ENCODE measurements at regions not wholly inside any gene's neighbourhood (a gene's known extent, or its start where the extent isn't known, plus 50 kb on each side); places are given as distances from the start of the nearest gene placed in this dataset.
A peak's percentile ranks its signal among the peaks of the same experiment; 100 is the strongest.

GRCh38 chr6:170040115-170040500 is 250.8 kb downstream of the DLL1 start:
- DNase-seq, result no peak

GRCh38 chr6:170039156-170040114 is 251.4 kb downstream of the DLL1 start:
- no peak for DNase-seq

GRCh38 chr6:170038708-170039107 is 252.2 kb downstream of the DLL1 start:
- no peak for DNase-seq

- no peak for DNase-seq
Observed at GRCh38 chr6:170038251-170038650, 252.6 kb downstream of the DLL1 start.

- no peak for DNase-seq
Observed at GRCh38 chr6:170037541-170038250, 253.2 kb downstream of the DLL1 start.

GRCh38 chr6:170036916-170037315 is 254.0 kb downstream of the DLL1 start:
- DNase-seq, result peak; percentile 31 to 57 (median 54)

GRCh38 chr6:170036367-170036766 is 254.5 kb downstream of the DLL1 start:
- DNase-seq, result peak in 3 of 4 experiments; percentile 23 to 36 (median 35)

- no peak for DNase-seq
Observed at GRCh38 chr6:170035901-170036304, 255.0 kb downstream of the DLL1 start.

- peak in 3 of 4 experiments; percentile 43 to 72 (median 68) for DNase-seq
Observed at GRCh38 chr6:170035044-170035443, 255.8 kb downstream of the DLL1 start.

GRCh38 chr6:170034294-170034693 is 256.6 kb downstream of the DLL1 start:
- DNase-seq, result no peak

- no peak for DNase-seq
Observed at GRCh38 chr6:170033666-170034065, 257.2 kb downstream of the DLL1 start.

GRCh38 chr6:170032706-170033309 is 258.1 kb downstream of the DLL1 start:
- no peak for DNase-seq

- no peak for DNase-seq
Observed at GRCh38 chr6:170032197-170032596, 258.7 kb downstream of the DLL1 start.

GRCh38 chr6:170031684-170032121 is 259.2 kb downstream of the DLL1 start:
- DNase-seq, result no peak

GRCh38 chr6:170030821-170031471 is 259.9 kb downstream of the DLL1 start:
- DNase-seq, result no peak

- no peak for DNase-seq
Observed at GRCh38 chr6:170030284-170030815, 260.5 kb downstream of the DLL1 start.

GRCh38 chr6:170029416-170030283 is 261.2 kb downstream of the DLL1 start:
- DNase-seq, result no peak

GRCh38 chr6:170028629-170029345 is 262.1 kb downstream of the DLL1 start:
- DNase-seq, result no peak

- peak in 1 of 4 experiments; percentile 30 for DNase-seq
Observed at GRCh38 chr6:170027647-170028043, 263.2 kb downstream of the DLL1 start.

All from suppressor macrophage (primary cell).